ENCODE measurements at regions not wholly inside any gene's neighbourhood (a gene's known extent, or its start where the extent isn't known, plus 50 kb on each side); places are given as distances from the start of the nearest gene placed in this dataset.
"Not testable (repeated sequence)": the region's sequence is repeated elsewhere in the genome, so short reads cannot be mapped to it uniquely, and the experiment has no call there.

DNA sequence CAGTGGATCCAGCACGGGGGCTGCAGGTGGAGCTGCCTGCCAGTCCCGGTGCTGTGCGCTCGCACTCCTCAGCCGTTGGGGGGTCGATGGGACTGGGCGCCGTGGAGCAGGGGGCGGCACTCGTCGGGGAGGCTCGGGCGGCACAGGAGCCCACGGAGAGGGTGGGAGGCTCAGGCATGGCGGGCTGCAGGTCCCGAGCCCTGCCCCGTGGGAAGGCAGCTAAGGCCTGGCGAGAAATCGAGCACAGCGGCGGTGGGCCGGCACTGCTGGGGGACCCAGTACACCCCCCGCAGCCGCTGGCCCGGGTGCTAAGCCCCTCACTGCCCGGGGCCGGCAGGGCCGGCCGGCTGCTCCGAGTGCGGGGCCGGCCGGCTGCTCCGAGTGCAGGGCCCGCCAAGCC lies 52.3 kb upstream of the MARK1 start:
- DNase-seq: not testable (repeated sequence)

- not testable (repeated sequence) for DNase-seq
Observed at GRCh38 chr1:220475141-220475540, 52.8 kb upstream of the MARK1 start.

DNA sequence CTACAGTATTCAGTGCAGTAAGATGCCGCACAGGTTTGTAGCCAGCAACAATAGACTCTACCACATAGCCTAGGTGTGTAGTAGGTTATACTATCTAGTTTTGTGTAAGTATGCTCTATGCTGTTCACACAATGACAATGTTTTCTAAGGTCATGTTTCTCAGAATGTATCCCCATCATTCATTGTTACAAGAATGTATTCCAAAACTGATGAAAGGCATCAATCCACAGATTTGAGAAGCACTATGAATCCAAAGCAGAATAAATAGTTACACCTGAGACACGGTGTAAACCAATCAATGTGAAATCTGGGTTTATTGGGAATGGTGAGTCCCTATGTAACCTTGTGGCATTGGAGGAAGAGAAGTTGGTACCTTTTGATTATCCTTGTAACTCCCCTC lies 54.5 kb upstream of the MARK1 start:
- no peak for DNase-seq

- peak; percentile 17 for DNase-seq
Observed at GRCh38 chr1:220462752-220463151, 65.2 kb upstream of the MARK1 start.

- no peak for DNase-seq
Observed at GRCh38 chr1:220458936-220459335, 69.0 kb upstream of the MARK1 start.

DNA sequence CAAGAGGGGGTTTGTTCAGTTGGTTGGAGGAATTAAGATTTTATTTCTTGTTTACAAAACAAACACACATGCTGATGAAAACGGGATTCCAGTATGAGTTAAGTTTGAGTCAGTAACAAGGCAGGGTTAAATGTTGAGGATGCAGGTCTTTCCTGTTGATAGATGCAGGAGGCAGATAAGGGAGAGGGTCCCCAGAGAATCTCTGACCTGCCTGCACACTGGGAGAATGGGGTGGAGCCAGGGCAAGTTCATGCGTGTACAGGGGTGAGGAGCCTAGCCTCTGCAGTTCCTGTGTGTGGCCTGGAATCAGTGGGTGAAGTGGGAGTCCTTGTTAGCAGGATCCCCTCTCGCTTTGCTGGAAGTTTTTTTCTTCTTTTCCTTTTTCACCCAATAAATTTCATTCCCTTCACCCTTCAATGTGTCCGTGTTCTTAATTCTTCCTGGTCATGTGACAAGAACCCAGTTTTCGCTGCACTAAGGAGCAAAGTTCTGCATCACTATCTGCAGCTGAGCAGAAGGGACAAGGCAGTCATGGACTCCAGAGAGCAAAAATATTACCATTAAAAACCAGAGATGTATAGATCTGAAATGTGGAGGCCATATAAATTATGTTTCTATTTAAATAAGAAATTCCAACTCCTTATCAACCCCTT lies 69.9 kb upstream of the MARK1 start:
- DNase-seq: no peak

DNA sequence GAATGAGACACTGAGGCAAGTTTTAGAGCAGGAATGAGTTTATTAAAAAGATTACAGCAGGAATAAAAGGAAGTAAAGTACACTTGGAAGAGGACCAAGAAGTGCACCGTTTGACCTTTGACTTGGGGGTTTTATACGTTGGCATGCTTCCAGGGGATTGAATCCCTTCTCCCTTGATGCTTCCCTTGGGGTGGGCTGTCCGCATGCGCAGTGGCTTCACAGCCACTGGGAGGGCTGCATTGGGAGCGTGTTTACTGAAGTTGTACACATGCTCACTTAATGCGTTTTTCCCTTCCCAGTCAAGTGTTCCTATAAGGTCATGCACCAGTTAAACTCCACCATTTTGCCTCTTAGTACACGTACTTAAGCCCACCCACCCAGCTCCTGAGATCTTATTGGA lies 72.4 kb upstream of the MARK1 start:
- DNase-seq: no peak

- DNase-seq: no peak
Observed at GRCh38 chr1:220454155-220454777, 73.7 kb upstream of the MARK1 start.

DNA sequence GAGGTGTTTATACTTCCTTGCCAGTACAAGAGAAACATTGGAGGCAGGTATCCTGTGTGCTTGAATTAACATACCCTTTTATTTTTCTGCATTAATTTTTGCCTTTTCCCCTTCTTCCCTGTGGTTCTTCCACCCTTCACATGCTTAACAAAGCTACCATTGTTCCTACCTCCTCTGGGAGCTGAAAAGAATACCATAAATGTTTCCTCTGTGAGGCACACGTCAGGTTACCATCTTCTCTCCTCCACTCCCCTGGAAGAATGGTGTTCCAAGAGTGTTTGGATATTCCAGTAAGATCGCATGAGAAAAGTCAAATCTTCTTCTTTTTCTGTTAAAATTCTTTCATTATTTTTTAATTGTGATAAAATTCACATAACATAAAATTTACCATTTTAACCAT lies 74.6 kb upstream of the MARK1 start:
- DNase-seq: no peak

DNA sequence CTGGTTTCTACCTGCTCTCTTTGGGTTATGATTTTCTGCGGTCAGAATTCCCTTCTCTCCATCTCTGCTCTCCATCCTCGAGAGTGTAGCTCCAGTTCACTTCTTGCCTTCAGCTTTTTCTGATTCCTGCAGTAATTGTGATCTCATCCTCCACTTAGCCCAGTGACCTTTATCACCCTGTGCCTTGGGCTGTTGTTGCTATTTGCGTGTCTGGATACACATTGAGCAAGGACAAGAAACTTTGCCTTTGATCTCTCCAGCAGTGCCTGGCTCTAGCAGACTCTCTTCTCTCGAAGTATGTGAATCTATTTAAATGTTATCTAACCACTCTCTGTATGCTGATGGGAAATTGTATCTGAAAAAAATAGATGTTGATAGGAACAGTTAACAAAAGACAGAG lies 76.4 kb upstream of the MARK1 start:
- DNase-seq: no peak

DNA sequence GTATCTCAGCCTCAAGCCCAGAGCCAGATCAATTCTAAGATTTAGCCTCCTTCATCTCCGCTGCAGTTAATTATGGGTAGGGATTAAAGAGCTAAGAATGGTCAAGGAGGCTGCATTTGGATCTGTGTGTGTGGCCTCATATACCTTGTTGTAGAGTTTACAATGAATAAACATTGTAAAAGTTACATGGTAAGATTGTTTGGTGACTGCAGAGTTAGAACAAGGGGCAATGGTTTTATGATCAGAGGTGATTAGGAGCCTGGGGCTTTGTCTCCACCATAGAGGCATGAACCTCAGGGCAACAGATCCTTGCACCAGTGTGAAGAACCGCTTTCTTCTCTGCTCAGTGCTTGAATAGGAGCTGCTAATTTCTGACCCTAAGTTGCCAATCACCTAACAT lies 77.0 kb upstream of the MARK1 start:
- DNase-seq: peak; percentile 28

GRCh38 chr1:220448217-220448616 lies 79.7 kb upstream of the MARK1 start:
- no peak for DNase-seq

- not testable (repeated sequence) for DNase-seq
Observed at GRCh38 chr1:220444586-220444985, 83.3 kb upstream of the MARK1 start.

DNA sequence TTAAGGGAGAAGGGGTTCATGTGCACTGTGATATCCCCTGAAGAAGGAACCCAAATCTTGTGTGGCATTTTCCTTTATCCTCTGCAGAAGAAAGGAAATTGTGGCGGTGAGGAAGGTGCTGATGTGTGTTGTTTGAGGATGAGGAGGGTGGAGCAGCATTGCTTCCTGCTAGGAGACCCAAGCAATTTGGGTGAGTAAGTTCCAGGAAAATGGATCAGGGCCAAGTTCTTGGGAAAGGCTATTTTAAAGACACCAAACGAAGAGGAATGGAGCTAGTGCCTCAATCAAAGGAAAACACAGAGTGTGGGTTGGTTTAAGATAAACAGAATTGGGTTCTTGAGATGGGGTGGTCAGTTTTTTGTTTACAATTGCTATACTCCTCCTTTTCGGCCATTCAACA lies 86.7 kb upstream of the MARK1 start:
- DNase-seq: no peak

DNA sequence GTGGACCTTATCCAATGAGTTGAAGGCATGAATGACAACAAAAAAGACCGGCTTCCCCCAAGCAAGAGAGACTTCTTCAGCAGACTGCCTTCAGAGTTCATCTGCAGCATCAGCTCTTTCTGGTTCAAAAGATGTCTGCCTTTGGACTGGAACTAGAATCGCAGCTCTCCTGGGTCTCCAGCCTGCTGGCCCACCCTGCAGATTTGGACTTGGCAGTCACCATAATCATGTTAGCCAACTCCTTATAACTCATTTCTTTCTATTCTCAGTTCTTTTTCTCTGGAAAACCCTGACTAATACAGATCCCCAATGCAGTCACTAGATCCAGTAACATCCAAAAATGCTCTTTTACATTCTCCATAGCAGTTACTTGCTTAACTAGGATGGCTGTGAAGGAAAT lies 89.2 kb upstream of the MARK1 start:
- no peak for DNase-seq

GRCh38 chr1:220432408-220432807 lies 95.5 kb upstream of the MARK1 start:
- DNase-seq: no peak

DNA sequence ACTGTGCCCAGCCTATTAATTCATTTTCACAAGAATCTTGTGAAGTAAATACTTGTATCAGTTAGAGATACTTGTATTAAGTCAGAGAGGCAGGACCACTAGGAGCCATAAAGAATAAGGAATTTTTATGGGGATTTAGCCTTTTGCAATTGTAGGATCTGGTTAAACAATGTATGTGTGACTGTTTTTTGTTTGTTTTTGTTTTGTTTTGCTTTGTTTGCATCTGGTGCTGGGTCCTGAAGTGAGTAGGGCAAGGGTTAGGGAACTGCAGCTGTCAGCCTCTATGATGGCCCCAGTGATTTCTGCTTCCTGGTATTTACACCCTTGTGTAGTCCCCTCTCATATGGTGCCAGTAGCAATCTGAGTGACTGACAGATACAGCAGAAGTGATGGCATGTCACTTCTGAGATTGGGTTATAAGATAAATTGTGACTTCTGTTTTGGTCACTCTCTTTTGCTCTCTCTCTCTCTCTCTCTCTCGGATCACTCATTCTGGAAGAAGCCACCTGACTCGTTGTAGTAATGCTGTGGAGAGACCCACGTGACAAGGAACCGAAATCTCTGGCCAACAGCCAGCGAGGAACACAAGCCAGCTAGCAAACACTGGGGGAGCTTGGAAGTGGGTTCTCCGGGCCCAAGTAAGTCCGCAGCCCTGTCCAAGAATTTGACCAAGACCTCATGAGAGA lies 96.2 kb upstream of the MARK1 start:
- no peak for DNase-seq

- DNase-seq: no peak
Observed at GRCh38 chr1:220430586-220430985, 97.3 kb upstream of the MARK1 start.

DNA sequence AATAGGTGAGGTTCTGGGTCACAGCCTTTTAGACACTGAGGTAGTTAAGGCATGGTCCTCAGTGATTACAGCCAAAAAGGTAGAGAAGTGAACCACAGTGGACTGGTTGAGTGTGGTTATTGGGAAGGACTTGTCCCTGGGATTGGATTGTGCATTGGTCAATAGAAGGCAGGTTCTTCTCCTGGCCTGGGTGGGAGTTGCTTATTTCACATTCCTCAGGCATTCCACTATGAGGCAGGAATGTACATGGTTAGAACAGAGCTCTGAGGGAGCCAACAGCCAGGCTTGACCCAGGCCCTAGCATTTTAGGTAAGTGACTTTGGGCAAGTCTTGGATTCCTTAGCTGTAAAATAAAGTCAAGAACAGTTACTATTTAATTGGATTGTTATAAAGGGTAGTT lies 97.9 kb upstream of the MARK1 start:
- no peak for DNase-seq

DNA sequence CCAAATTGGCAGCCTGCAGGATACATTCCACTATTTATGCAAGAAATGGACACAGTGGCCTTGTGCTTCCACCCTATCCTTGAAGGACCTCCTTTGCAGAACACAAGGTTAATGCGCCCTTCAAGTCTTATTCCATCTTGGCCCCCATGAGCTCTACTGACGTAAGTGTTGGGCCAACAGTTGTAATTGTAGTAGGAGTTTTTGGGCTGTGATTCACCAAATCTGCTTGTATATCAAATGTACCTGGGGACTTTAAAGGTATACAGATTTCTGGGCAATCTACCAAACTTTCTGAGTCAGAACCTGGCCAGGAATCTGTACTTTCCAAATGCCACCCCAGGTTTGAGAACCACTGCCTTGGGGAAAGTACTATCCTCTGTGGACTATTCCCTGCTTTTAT lies 100.9 kb upstream of the MARK1 start:
- no peak for DNase-seq

GRCh38 chr1:220425852-220426251 lies 102.1 kb upstream of the MARK1 start:
- DNase-seq: no peak

DNA sequence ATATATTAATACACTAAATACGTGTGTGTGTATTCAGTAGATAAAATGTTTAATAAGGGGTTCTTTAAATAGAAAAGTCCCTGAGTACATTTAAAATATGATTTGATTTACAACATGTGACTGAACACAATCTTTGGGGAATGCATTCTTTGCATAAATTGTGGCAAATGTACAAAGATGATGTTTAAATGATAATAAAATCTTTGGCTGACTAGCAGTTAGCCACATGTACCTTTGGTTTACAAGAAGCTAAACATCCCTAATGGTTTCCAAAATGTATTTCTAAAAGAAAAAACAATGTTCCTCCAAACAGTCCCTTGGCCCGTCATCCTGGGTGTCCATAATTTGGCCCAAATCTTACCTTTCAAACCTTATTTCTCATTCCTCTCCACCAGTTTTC lies 106.4 kb upstream of the MARK1 start:
- no peak for DNase-seq

DNA sequence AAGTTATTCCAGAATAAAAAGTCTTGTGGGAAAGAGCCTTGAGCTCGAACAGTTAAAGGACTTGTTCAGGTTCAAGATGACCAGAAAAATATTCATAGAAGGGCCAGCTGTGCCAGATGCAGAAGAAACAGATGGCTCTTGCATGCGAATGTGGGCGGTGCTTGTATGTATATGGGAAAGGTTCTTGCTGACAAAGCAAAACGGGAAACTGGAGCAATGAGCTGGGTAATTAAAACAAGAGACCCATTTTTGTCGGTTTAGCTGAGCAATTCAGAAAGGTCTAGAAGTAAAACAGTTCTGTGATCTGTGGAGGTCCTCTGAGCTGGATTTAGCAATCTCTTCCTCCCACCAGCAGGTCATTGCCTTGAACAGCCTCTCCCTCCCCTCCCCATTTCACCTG lies 107.2 kb upstream of the MARK1 start:
- DNase-seq: no peak

DNA sequence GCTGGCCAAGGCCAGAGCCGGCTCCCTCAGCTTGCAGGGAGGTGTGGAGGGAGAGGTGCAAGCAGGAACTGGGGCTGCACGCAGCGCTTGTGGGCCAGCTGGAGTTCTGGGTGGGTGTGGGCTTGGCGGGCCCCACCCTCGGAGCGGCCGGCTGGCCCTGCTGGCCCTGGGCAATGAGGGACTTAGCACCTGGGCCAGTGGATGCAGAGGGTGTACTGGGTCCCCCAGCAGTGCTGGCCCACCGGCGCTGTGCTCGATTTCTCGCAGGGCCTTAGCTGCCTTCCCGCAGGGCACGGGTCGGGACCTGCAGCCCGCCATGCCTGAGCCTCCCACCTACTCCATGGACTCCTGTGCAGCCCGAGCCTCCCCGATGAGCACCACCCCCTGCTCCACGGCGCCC lies 115.6 kb upstream of the MARK1 start:
- not testable (repeated sequence) for DNase-seq

GRCh38 chr1:220410611-220411010 lies 117.3 kb upstream of the MARK1 start:
- no peak for DNase-seq
